ENCODE measurements at regions not wholly inside any gene's neighbourhood (a gene's known extent, or its start where the extent isn't known, plus 50 kb on each side); places are given as distances from the start of the nearest gene placed in this dataset.

GRCh38 chrX:39497702-39498265 is 600.0 kb downstream of the BCOR start:
- POLR2A ChIA-PET, result no interaction called here
- no peak for DNase-seq
- Mint-ChIP-seq H3K27ac (ENCODE audit: unreplicated experiment) (no peak overlapping the region), H3K27me3 (ENCODE audit: insufficient read depth, unreplicated experiment) (peaks cover 7% of the 10 kb centered on the region), H3K36me3 (ENCODE audit: insufficient read depth, unreplicated experiment) (no peaks in the 10 kb centered on the region), H3K4me3 (ENCODE audit: unreplicated experiment) (no peak overlapping the region), H3K9me3 (ENCODE audit: unreplicated experiment) (no peaks in the 10 kb centered on the region), H3K4me1 (ENCODE audit: low read depth, unreplicated experiment) (no peaks in the 10 kb centered on the region)
- intact Hi-C loops (cut with micrococcal nuclease; ENCODE audit: unreplicated experiment), result no loop called here
- no peak for TF ChIP-seq CTCF (IDR thresholded peaks at IDR 0.05; ENCODE audit: insufficient read depth in 1 of 2, low read depth in 1 of 2, low read length in 1 of 2, severe bottlenecking in 1 of 2, unreplicated experiment in 1 of 2)
- no TSS peak for BruUV-seq (replicated peaks)
- Histone ChIP-seq H3K4me1 (no peaks in the 10 kb centered on the region), H3K4me3 (ENCODE audit: low read depth, low read length) (no peak overlapping the region), H3K9me3 (no peaks in the 10 kb centered on the region), H3K27me3 (replicated peaks; ENCODE audit: control insufficient read depth, insufficient read depth, low read length) (no peaks in the 10 kb centered on the region), H3K36me3 (ENCODE audit: control insufficient read depth, insufficient read depth, low read length) (no peaks in the 10 kb centered on the region)
- CTCF ChIA-PET, result no interaction called here

GRCh38 chrX:39499996-39500395 is 597.8 kb downstream of the BCOR start:
- H3K36me3 ChIP-seq (ENCODE audit: control insufficient read depth, insufficient read depth, low read length), result no peaks in the 10 kb centered on the region
- Mint-ChIP-seq H3K4me3 (ENCODE audit: unreplicated experiment) (no peak overlapping the region), H3K36me3 (ENCODE audit: insufficient read depth, unreplicated experiment) (no peaks in the 10 kb centered on the region), H3K4me1 (ENCODE audit: low read depth, unreplicated experiment) (no peaks in the 10 kb centered on the region), H3K9me3 (ENCODE audit: unreplicated experiment) (no peaks in the 10 kb centered on the region), H3K27me3 (ENCODE audit: insufficient read depth, unreplicated experiment) (peaks cover 12% of the 10 kb centered on the region), H3K27ac (ENCODE audit: unreplicated experiment) (no peak overlapping the region)
- ChIA-PET POLR2A (no interaction called here), CTCF (no interaction called here)
- BruUV-seq (replicated peaks), result no TSS peak
- intact Hi-C loops (cut with micrococcal nuclease; ENCODE audit: unreplicated experiment), result no loop called here
- no peaks in the 10 kb centered on the region for H3K9me3 ChIP-seq
- no peak for DNase-seq
- no peaks in the 10 kb centered on the region for H3K4me1 ChIP-seq
- no peak overlapping the region for H3K4me3 ChIP-seq (ENCODE audit: low read depth, low read length)
- no peaks in the 10 kb centered on the region for H3K27me3 ChIP-seq (replicated peaks; ENCODE audit: control insufficient read depth, insufficient read depth, low read length)
- no peak for TF ChIP-seq CTCF (IDR thresholded peaks at IDR 0.05; ENCODE audit: insufficient read depth in 1 of 2, low read depth in 1 of 2, low read length in 1 of 2, severe bottlenecking in 1 of 2, unreplicated experiment in 1 of 2)

- intact Hi-C loops (cut with micrococcal nuclease; ENCODE audit: unreplicated experiment), result no loop called here
- Mint-ChIP-seq H3K4me3 (ENCODE audit: unreplicated experiment) (no peak overlapping the region), H3K4me1 (ENCODE audit: low read depth, unreplicated experiment) (no peaks in the 10 kb centered on the region), H3K27ac (ENCODE audit: unreplicated experiment) (no peak overlapping the region), H3K36me3 (ENCODE audit: insufficient read depth, unreplicated experiment) (no peaks in the 10 kb centered on the region), H3K9me3 (ENCODE audit: unreplicated experiment) (no peaks in the 10 kb centered on the region), H3K27me3 (ENCODE audit: insufficient read depth, unreplicated experiment) (peaks cover 12% of the 10 kb centered on the region)
- ChIA-PET POLR2A (no interaction called here), CTCF (no interaction called here)
- H3K36me3 ChIP-seq (ENCODE audit: control insufficient read depth, insufficient read depth, low read length), result no peaks in the 10 kb centered on the region
- H3K9me3 ChIP-seq, result no peaks in the 10 kb centered on the region
- no TSS peak for BruUV-seq (replicated peaks)
- no peak overlapping the region for H3K4me3 ChIP-seq (ENCODE audit: low read depth, low read length)
- no peak for DNase-seq
- H3K27me3 ChIP-seq (replicated peaks; ENCODE audit: control insufficient read depth, insufficient read depth, low read length), result no peaks in the 10 kb centered on the region
- no peak for TF ChIP-seq CTCF (IDR thresholded peaks at IDR 0.05; ENCODE audit: insufficient read depth in 1 of 2, low read depth in 1 of 2, low read length in 1 of 2, severe bottlenecking in 1 of 2, unreplicated experiment in 1 of 2)
- H3K4me1 ChIP-seq, result no peaks in the 10 kb centered on the region
These were observed 595.9 kb downstream of the BCOR start for GRCh38 chrX:39501822-39502221.

All from Caco-2 (cell line).